ENCODE measurements at regions not wholly inside any gene's neighbourhood (a gene's known extent, or its start where the extent isn't known, plus 50 kb on each side); places are given as distances from the start of the nearest gene placed in this dataset.

DNA sequence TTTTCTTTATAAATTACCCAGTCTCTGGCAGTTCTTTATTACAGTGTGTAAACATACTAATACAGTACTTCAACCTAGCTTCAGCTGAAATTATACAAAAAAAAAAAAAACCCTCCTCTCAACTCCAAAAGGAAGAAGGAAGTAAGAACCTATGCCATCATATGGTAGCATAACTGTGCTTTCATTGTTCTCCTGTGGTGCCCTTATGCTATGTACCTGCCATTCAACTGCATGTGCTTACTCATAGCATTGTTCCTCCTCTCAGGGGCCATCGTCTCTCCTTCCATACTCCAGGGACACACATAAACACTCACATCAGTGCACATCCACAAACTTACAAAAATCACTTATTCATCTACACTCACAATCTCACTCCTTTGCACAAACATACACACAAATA, 470.1 kb upstream of the HS3ST1 start:
- no peak overlapping the region for H3K27ac ChIP-seq (ENCODE audit: low read depth)
- no peak overlapping the region for H3K4me2 ChIP-seq
- H3K36me3 Mint-ChIP-seq (ENCODE audit: low read depth): peaks cover 31% of the 10 kb centered on the region
- H3K9me2 ChIP-seq (ENCODE audit: insufficient read depth): no peaks in the 10 kb centered on the region; the same call in 1 of the 2 replicates
- peaks cover 25% of the 10 kb centered on the region for H3K9me3 Mint-ChIP-seq
- no peak overlapping the region for H3K4me3 Mint-ChIP-seq
- DNase-seq (ENCODE audit: low spot score): no peak
- H3K27me3 Mint-ChIP-seq (ENCODE audit: insufficient read depth, low read depth, poor library complexity): no peaks in the 10 kb centered on the region
- no peaks in the 10 kb centered on the region for H3K4me1 ChIP-seq (ENCODE audit: insufficient read depth)
- no peaks in the 10 kb centered on the region for H3K36me3 ChIP-seq (ENCODE audit: insufficient read depth)
- no peaks in the 10 kb centered on the region for H3K79me2 ChIP-seq (replicated peaks; ENCODE audit: insufficient read depth)
- H3F3A ChIP-seq (replicated peaks; ENCODE audit: low read depth): no peaks in the 10 kb centered on the region
- H4K20me1 ChIP-seq (replicated peaks; ENCODE audit: insufficient read depth): no peaks in the 10 kb centered on the region
- TF ChIP-seq POLR2AphosphoS5 (IDR thresholded peaks at IDR 0.05; ENCODE audit: low read depth): no peak
- no peak for TF ChIP-seq EZH2phosphoT487 (IDR thresholded peaks at IDR 0.05; ENCODE audit: unreplicated experiment)
- no peak for TF ChIP-seq ZNF331 (CRISPR knock-in tag; IDR thresholded peaks at IDR 0.05; ENCODE audit: low read depth)
- no peak for TF ChIP-seq NANOG (IDR thresholded peaks at IDR 0.05; ENCODE audit: borderline replicate concordance)
- TF ChIP-seq ZNF114 (CRISPR knock-in tag; IDR thresholded peaks at IDR 0.05): no peak
- TF ChIP-seq, protein P1, sequence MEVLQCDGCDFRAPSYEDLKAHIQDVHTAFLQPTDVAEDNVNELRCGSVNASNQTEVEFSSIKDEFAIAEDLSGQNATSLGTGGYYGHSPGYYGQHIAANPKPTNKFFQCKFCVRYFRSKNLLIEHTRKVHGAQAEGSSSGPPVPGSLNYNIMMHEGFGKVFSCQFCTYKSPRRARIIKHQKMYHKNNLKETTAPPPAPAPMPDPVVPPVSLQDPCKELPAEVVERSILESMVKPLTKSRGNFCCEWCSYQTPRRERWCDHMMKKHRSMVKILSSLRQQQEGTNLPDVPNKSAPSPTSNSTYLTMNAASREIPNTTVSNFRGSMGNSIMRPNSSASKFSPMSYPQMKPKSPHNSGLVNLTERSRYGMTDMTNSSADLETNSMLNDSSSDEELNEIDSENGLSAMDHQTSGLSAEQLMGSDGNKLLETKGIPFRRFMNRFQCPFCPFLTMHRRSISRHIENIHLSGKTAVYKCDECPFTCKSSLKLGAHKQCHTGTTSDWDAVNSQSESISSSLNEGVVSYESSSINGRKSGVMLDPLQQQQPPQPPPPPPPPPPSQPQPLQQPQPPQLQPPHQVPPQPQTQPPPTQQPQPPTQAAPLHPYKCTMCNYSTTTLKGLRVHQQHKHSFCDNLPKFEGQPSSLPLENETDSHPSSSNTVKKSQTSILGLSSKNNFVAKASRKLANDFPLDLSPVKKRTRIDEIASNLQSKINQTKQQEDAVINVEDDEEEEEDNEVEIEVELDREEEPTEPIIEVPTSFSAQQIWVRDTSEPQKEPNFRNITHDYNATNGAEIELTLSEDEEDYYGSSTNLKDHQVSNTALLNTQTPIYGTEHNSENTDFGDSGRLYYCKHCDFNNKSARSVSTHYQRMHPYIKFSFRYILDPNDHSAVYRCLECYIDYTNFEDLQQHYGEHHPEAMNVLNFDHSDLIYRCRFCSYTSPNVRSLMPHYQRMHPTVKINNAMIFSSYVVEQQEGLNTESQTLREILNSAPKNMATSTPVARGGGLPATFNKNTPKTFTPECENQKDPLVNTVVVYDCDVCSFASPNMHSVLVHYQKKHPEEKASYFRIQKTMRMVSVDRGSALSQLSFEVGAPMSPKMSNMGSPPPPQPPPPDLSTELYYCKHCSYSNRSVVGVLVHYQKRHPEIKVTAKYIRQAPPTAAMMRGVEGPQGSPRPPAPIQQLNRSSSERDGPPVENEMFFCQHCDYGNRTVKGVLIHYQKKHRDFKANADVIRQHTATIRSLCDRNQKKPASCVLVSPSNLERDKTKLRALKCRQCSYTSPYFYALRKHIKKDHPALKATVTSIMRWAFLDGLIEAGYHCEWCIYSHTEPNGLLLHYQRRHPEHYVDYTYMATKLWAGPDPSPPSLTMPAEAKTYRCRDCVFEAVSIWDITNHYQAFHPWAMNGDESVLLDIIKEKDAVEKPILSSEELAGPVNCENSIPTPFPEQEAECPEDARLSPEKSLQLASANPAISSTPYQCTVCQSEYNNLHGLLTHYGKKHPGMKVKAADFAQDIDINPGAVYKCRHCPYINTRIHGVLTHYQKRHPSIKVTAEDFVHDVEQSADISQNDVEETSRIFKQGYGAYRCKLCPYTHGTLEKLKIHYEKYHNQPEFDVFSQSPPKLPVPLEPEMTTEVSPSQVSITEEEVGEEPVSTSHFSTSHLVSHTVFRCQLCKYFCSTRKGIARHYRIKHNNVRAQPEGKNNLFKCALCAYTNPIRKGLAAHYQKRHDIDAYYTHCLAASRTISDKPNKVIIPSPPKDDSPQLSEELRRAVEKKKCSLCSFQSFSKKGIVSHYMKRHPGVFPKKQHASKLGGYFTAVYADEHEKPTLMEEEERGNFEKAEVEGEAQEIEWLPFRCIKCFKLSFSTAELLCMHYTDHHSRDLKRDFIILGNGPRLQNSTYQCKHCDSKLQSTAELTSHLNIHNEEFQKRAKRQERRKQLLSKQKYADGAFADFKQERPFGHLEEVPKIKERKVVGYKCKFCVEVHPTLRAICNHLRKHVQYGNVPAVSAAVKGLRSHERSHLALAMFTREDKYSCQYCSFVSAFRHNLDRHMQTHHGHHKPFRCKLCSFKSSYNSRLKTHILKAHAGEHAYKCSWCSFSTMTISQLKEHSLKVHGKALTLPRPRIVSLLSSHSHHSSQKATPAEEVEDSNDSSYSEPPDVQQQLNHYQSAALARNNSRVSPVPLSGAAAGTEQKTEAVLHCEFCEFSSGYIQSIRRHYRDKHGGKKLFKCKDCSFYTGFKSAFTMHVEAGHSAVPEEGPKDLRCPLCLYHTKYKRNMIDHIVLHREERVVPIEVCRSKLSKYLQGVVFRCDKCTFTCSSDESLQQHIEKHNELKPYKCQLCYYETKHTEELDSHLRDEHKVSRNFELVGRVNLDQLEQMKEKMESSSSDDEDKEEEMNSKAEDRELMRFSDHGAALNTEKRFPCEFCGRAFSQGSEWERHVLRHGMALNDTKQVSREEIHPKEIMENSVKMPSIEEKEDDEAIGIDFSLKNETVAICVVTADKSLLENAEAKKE (CRISPR knock-in tag; IDR thresholded peaks at IDR 0.05): no peak
- TF ChIP-seq CREB1 (CRISPR knock-in tag; IDR thresholded peaks at IDR 0.05; ENCODE audit: low read depth): no peak
- TF ChIP-seq, protein P2, sequence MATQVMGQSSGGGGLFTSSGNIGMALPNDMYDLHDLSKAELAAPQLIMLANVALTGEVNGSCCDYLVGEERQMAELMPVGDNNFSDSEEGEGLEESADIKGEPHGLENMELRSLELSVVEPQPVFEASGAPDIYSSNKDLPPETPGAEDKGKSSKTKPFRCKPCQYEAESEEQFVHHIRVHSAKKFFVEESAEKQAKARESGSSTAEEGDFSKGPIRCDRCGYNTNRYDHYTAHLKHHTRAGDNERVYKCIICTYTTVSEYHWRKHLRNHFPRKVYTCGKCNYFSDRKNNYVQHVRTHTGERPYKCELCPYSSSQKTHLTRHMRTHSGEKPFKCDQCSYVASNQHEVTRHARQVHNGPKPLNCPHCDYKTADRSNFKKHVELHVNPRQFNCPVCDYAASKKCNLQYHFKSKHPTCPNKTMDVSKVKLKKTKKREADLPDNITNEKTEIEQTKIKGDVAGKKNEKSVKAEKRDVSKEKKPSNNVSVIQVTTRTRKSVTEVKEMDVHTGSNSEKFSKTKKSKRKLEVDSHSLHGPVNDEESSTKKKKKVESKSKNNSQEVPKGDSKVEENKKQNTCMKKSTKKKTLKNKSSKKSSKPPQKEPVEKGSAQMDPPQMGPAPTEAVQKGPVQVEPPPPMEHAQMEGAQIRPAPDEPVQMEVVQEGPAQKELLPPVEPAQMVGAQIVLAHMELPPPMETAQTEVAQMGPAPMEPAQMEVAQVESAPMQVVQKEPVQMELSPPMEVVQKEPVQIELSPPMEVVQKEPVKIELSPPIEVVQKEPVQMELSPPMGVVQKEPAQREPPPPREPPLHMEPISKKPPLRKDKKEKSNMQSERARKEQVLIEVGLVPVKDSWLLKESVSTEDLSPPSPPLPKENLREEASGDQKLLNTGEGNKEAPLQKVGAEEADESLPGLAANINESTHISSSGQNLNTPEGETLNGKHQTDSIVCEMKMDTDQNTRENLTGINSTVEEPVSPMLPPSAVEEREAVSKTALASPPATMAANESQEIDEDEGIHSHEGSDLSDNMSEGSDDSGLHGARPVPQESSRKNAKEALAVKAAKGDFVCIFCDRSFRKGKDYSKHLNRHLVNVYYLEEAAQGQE (IDR thresholded peaks at IDR 0.05; ENCODE audit: unreplicated experiment): no peak
- no peak for ATAC-seq
- H3K4me3 ChIP-seq: no peak overlapping the region
- no peak overlapping the region for H3K27ac Mint-ChIP-seq
- no peaks in the 10 kb centered on the region for H3K4me1 Mint-ChIP-seq
- no peaks in the 10 kb centered on the region for H3K27me3 ChIP-seq (ENCODE audit: insufficient read depth)
- H2AFZ ChIP-seq: no peak overlapping the region
